Dendritic cell treated with granulocyte-macrophage colony-stimulating factor and Interleukin-4, amounts not matched to agents 40 ng/mL and 50 ng/mL, for 4 days (primary cell): ENCODE measurements at regions not wholly inside any gene's neighbourhood (a gene's known extent, or its start where the extent isn't known, plus 50 kb on each side); places are given as distances from the start of the nearest gene placed in this dataset.

Experiments
- H3K27ac Mint-ChIP-seq: one replicate; pipeline ENCODE4 v1.8.0; 2022; ENCODE audit warnings: mild to moderate bottlenecking, mixed read lengths
- H3K27me3 Mint-ChIP-seq: one replicate; pipeline ENCODE4 v1.8.0; 2022; ENCODE audit warnings: mild to moderate bottlenecking, mixed read lengths
- H3K36me3 Mint-ChIP-seq: one replicate; pipeline ENCODE4 v1.8.0; 2022; ENCODE audit warnings: low read depth, mixed read lengths
- H3K4me1 Mint-ChIP-seq: one replicate; pipeline ENCODE4 v1.8.0; 2022; ENCODE audit warnings: low read depth, mixed read lengths
- H3K4me3 Mint-ChIP-seq: one replicate; pipeline ENCODE4 v1.8.0; 2022; ENCODE audit warnings: mild to moderate bottlenecking, moderate library complexity, mixed read lengths
- H3K9me3 Mint-ChIP-seq: one replicate; pipeline ENCODE4 v1.8.0; 2022; ENCODE audit warnings: mixed read lengths
- intact Hi-C: fragments of 100-400 bp; cut with micrococcal nuclease; formaldehyde crosslinking; loops from one replicate; pipeline ENCODE4 v1.15.0; 2022

DNA sequence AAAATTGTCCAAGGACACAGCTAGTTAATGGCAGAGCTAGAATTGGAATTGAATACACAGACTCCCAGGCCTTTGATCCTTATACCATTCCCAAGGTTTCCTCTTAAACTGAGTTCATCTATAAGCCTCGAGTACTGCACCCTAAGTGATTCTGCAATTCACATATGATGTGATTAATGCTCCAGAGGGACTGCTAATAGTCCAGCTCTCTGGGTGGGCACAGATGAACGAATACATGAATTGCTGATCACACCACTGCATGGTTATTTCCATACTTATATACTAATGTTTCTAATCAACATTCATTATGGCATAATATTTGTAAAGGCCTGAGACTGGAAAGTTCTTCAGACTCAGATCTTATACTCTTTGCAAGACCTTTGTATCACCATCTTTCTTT lies 101.8 kb downstream of the NUFIP1 start:
- Mint-ChIP-seq H3K27ac (no peak overlapping the region), H3K9me3 (no peaks in the 10 kb centered on the region), H3K27me3 (no peaks in the 10 kb centered on the region), H3K4me1 (no peaks in the 10 kb centered on the region), H3K4me3 (no peak overlapping the region), H3K36me3 (no peaks in the 10 kb centered on the region)
- intact Hi-C loops = no loop called here

DNA sequence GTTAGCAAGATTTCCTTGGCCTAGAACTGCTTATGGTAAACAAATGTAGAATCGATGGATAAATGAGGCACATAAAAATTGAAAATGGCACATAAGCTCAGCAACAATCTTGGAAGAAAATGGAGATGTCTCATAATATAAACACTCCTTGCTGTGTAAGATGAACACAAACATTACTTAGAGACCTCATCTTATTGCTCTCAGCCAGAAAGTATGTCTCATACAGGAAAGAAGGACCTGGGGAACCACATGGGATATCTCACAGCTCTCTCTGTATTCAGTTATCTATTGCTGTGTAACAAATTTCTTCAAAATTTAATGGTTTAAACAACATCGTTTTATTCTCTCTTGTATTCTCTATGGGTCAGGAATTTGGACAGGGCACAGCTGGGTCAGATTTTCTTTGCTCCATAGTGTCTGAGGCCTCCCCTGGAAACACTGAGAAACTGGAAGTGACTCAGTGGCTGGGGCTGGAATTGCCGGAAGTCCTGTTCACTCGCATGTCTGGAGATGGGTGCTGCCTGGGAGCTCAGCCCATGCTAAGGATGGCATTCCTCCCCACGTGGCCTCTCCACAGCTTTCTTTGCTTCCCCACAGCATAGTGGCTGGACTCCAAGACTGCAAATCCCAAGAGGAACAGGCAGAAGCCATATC lies 105.1 kb downstream of the NUFIP1 start:
- H3K9me3 Mint-ChIP-seq = no peaks in the 10 kb centered on the region
- H3K27ac Mint-ChIP-seq = no peak overlapping the region
- no peak overlapping the region for H3K4me3 Mint-ChIP-seq
- H3K27me3 Mint-ChIP-seq = no peaks in the 10 kb centered on the region
- intact Hi-C loops = no loop called here
- H3K36me3 Mint-ChIP-seq = no peaks in the 10 kb centered on the region
- no peaks in the 10 kb centered on the region for H3K4me1 Mint-ChIP-seq

DNA sequence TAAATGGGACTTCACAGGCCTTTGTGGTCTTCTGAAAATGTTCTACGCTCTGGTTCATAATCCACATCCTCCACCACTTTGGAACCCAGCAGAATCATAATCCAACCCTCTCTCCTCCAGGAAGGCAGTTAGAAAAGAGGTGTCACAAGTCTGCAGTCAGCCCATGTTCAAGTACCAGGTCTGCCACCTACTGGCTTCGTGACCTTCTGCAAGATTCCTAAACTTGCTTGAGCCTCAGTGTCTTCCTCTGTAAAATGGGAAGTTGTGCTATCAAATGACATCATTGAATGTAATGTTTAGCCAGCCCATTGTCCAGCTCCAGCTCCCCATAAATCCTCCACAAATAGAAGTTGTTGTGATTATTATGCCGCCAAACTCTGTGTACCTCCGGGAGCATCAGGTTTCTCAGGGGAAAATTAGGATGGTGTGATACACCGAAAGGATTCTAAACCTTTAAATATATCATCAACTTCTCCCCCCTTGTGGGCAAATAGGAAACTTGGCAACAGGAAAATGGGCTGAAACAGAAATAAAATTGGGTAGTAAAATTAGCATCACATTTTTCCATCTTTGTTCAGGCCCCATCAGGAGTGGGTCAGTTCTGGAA lies 109.7 kb downstream of the NUFIP1 start:
- Mint-ChIP-seq H3K27me3 (no peaks in the 10 kb centered on the region), H3K4me3 (no peak overlapping the region), H3K4me1 (no peaks in the 10 kb centered on the region), H3K9me3 (peaks cover 12% of the 10 kb centered on the region), H3K36me3 (no peaks in the 10 kb centered on the region), H3K27ac (no peak overlapping the region)
- intact Hi-C loops = no loop called here

DNA sequence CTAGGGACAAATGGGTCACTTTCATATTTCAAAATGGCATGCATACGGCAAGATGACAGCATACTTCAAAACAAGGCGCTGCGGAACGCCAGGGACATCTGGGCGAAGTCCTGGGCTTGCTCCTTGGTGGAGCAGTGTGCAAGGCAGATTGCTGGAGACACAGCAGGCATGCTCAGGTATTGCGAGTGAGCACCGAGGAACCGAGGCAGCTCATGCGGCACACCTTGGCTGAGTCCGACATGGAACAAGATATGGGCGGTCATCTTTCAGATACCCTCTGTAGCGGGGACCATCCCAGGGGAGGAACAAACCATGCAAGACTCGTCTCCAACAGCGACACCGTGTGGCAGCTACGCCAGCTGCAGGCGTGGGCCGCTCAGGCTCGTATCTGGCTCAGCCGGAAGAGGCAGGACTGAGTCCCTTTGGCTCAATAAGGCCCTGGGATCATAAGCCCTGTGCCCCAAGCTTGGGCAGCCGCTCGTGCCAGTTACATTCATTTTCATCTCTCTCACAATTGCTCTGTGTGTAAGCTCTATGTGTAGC lies 112.4 kb downstream of the NUFIP1 start:
- intact Hi-C loops = no loop called here
- H3K36me3 Mint-ChIP-seq = no peaks in the 10 kb centered on the region
- H3K4me3 Mint-ChIP-seq = no peak overlapping the region
- no peak overlapping the region for H3K27ac Mint-ChIP-seq
- peaks cover 12% of the 10 kb centered on the region for H3K9me3 Mint-ChIP-seq
- no peaks in the 10 kb centered on the region for H3K4me1 Mint-ChIP-seq
- H3K27me3 Mint-ChIP-seq = peaks cover 3% of the 10 kb centered on the region

GRCh38 chr13:44874886-44875630 lies 114.2 kb downstream of the NUFIP1 start:
- Mint-ChIP-seq H3K4me3 (no peak overlapping the region), H3K4me1 (no peaks in the 10 kb centered on the region), H3K27me3 (peaks cover 6% of the 10 kb centered on the region), H3K9me3 (peaks cover 12% of the 10 kb centered on the region), H3K27ac (no peak overlapping the region), H3K36me3 (no peaks in the 10 kb centered on the region)
- intact Hi-C loops = no loop called here

GRCh38 chr13:44874176-44874575 lies 115.1 kb downstream of the NUFIP1 start:
- no peak overlapping the region for H3K27ac Mint-ChIP-seq
- intact Hi-C loops = no loop called here
- peaks cover 12% of the 10 kb centered on the region for H3K9me3 Mint-ChIP-seq
- H3K36me3 Mint-ChIP-seq = no peaks in the 10 kb centered on the region
- no peaks in the 10 kb centered on the region for H3K4me1 Mint-ChIP-seq
- H3K27me3 Mint-ChIP-seq = peaks cover 6% of the 10 kb centered on the region
- no peak overlapping the region for H3K4me3 Mint-ChIP-seq

- Mint-ChIP-seq H3K27me3 (peaks cover 6% of the 10 kb centered on the region), H3K27ac (no peak overlapping the region), H3K4me1 (no peaks in the 10 kb centered on the region), H3K9me3 (peaks cover 12% of the 10 kb centered on the region), H3K4me3 (no peak overlapping the region), H3K36me3 (no peaks in the 10 kb centered on the region)
- intact Hi-C loops = no loop called here
Measured at GRCh38 chr13:44873461-44873860, 115.8 kb downstream of the NUFIP1 start.

DNA sequence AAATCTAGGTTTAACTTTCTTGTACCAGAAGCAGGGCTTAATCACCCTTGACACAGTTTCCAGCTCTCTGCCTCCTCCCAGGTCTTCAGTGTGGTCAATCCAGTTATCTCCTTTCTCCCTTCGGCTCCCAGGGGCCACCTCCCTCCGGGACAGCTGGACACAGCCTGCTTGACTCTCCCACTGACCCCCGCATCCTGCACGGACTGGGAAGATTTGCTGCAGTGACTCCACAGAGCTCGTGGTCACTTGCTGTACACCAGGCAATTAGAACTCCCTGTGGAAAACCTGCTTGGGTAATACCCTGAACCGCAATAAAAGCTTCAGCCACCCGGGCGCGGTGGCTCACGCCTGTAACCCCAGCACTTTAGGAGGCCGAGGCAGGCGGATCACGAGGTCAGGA lies 116.5 kb downstream of the NUFIP1 start:
- Mint-ChIP-seq H3K27ac (no peak overlapping the region), H3K9me3 (peaks cover 12% of the 10 kb centered on the region), H3K4me3 (no peak overlapping the region), H3K36me3 (no peaks in the 10 kb centered on the region), H3K27me3 (peaks cover 6% of the 10 kb centered on the region), H3K4me1 (no peaks in the 10 kb centered on the region)
- intact Hi-C loops = no loop called here

DNA sequence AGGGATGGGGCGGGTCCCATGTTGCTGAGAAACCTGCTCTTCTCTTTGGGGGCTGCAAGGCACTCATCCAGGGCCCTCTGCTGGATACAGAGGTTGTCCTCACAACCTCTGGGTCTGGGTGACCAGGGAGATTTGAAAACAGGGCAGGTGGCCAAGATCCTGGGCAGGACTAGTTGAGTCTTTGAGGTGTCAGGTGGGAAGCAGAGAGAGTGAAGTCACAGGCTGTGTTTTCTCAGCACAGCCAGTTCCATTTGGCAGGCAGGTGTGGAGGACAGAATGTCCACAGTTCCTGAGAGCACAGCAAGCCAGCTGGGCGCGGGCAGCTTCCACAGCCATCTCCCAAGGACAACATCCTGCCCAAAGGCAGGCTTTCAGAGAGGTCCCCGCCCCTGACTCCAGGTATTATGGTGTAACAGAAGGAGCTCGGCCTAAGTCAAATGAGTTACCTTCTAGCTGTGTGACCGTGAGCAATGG lies 118.8 kb downstream of the NUFIP1 start:
- Mint-ChIP-seq H3K9me3 (no peaks in the 10 kb centered on the region), H3K27ac (no peak overlapping the region), H3K4me3 (no peak overlapping the region), H3K36me3 (no peaks in the 10 kb centered on the region), H3K4me1 (no peaks in the 10 kb centered on the region), H3K27me3 (peaks cover 8% of the 10 kb centered on the region)
- intact Hi-C loops = no loop called here

DNA sequence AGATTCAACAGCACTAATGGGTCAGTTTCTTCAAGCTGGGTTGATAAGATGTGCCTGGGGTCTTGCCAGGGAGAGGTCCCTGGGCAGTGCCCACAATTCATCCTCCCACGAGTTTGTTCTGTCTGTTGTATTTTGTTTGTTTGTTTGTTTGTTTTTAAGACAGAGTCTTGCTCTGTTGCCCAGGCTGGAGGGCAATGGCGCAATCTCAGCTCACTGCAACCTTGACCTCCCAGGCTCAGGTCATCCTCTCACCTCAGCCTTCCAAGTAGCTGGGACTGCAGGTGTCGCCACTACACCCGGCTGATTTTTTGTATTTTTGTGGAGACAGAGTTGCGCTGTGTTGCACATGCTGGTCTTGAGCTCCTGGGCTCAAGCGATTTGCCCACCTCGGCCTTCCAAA lies 120.1 kb downstream of the NUFIP1 start:
- Mint-ChIP-seq H3K9me3 (no peaks in the 10 kb centered on the region), H3K27ac (no peak overlapping the region), H3K4me1 (no peaks in the 10 kb centered on the region), H3K4me3 (no peak overlapping the region), H3K27me3 (peaks cover 8% of the 10 kb centered on the region), H3K36me3 (no peaks in the 10 kb centered on the region)
- intact Hi-C loops = no loop called here

DNA sequence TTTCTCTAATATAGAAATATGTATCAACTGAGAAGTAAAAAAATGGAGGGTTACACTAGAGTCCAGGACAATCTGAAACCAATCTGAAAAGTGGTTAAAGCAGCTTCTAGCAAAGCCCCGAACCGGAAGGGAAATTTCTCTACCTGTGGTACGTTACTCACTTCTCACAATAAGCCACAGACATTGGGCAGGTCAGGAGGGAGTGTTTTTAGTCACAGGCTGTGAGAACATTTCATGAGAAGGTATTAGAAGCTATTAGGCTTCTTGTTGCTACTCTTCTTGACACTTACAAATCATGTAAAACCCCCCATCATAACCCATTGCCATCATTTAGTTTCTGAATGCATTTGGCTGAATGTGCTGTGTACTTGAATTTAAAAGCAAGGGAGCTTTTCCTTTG lies 120.9 kb downstream of the NUFIP1 start:
- Mint-ChIP-seq H3K9me3 (no peaks in the 10 kb centered on the region), H3K27ac (no peak overlapping the region), H3K36me3 (no peaks in the 10 kb centered on the region), H3K4me1 (no peaks in the 10 kb centered on the region), H3K4me3 (no peak overlapping the region), H3K27me3 (peaks cover 8% of the 10 kb centered on the region)
- intact Hi-C loops = no loop called here

- Mint-ChIP-seq H3K27ac (no peak overlapping the region), H3K27me3 (peaks cover 8% of the 10 kb centered on the region), H3K36me3 (no peaks in the 10 kb centered on the region)
Measured at GRCh38 chr13:44867825-44868224, 121.4 kb downstream of the NUFIP1 start.

DNA sequence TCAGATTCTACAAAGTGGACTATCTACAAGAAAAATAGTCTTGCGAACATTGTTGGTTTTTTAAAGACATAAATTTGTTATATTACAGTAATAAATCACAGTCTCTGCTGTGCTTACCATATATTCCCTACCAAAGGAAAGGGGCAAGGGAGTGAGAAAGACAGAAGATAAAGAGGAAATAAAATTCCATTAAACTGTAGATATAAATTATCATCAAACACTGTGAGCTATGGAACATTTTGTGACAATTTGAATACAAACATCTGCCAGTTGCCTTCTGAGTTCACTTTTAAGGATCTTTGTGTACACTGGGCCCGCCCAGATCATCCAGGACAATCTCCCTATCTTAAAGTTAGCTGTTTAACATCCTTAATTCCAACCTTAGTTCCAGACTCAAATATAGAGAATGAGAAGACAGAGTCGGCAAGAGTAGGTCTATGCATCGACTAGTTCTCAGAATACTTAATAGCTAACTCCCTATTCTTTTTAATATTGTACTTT lies 122.8 kb downstream of the NUFIP1 start:
- Mint-ChIP-seq H3K4me3 (no peak overlapping the region), H3K9me3 (no peaks in the 10 kb centered on the region), H3K4me1 (no peaks in the 10 kb centered on the region), H3K27ac (no peak overlapping the region), H3K27me3 (peaks cover 4% of the 10 kb centered on the region), H3K36me3 (no peaks in the 10 kb centered on the region)
- intact Hi-C loops = no loop called here

More at GRCh38 chr13:44867825-44868224, 121.4 kb downstream of the NUFIP1 start:
- Mint-ChIP-seq H3K9me3 (no peaks in the 10 kb centered on the region), H3K4me3 (no peak overlapping the region), H3K4me1 (no peaks in the 10 kb centered on the region)
- intact Hi-C loops = no loop called here
